ENCODE measurements at regions not wholly inside any gene's neighbourhood (a gene's known extent, or its start where the extent isn't known, plus 50 kb on each side); places are given as distances from the start of the nearest gene placed in this dataset.

GRCh38 chr20:24892522-24892921 lies 56.5 kb upstream of the CST7 start:
- H2BK15ac ChIP-seq (ENCODE audit: low read length) = no peak overlapping the region
- H2BK120ac ChIP-seq (ENCODE audit: low read depth, low read length) = no peak overlapping the region
- H3K4me3 ChIP-seq (ENCODE audit: low read length in 2 of 2) = no peak overlapping the region
- peak overlapping the region; percentile 19 for H3K18ac ChIP-seq (ENCODE audit: low read length)
- no peaks in the 10 kb centered on the region for H3K27me3 ChIP-seq (ENCODE audit: control insufficient read depth in 3 of 3, insufficient read depth in 3 of 3, low read depth in 1 of 3, low read length in 3 of 3)
- no peaks in the 10 kb centered on the region for H3K4me1 ChIP-seq (ENCODE audit: control insufficient read depth in 2 of 2, insufficient read depth in 1 of 2, low read depth in 1 of 2, low read length in 2 of 2)
- no peaks in the 10 kb centered on the region for H3K79me1 ChIP-seq (ENCODE audit: low read depth, low read length)
- H3K4ac ChIP-seq (ENCODE audit: low read length) = no peak overlapping the region
- H3K27ac ChIP-seq (replicated peaks; ENCODE audit: low read length) = no peak overlapping the region
- DNase-seq (ENCODE audit: low spot score) = no peak
- H3K4me2 ChIP-seq (ENCODE audit: insufficient read depth, low read length, poor library complexity, severe bottlenecking) = no peak overlapping the region
- no peak overlapping the region for H4K8ac ChIP-seq (ENCODE audit: low read depth, low read length)
- no peak overlapping the region for H2BK5ac ChIP-seq (ENCODE audit: low read length)
- H3K36me3 ChIP-seq (replicated peaks in 1 of 2; ENCODE audit: control insufficient read depth in 2 of 2, insufficient read depth in 2 of 2, low read length in 2 of 2) = no peaks in the 10 kb centered on the region
- H2AK5ac ChIP-seq (ENCODE audit: low read depth, low read length) = no peak overlapping the region
- no CpG with 5 or more reads among the region's 11 CpGs for WGBS, 2 donors (ENCODE audit: extremely low coverage in 2 of 2, insufficient read length in 2 of 2, insufficient replicate concordance in 1 of 2)
- no peak overlapping the region for H3K23ac ChIP-seq (ENCODE audit: low read depth, low read length, poor library complexity)
- no peak overlapping the region for H2BK12ac ChIP-seq (ENCODE audit: low read length)
- no peak overlapping the region for H4K91ac ChIP-seq (ENCODE audit: low read depth, low read length, poor library complexity)
- H3K9me3 ChIP-seq (replicated peaks in 1 of 2; ENCODE audit: control insufficient read depth in 2 of 2, insufficient read depth in 1 of 2, low read depth in 1 of 2, low read length in 2 of 2) = peaks cover 0 to 3% of the 10 kb centered on the region in 2 donors
- H3K9ac ChIP-seq (ENCODE audit: low read depth, low read length, poor library complexity) = no peak overlapping the region
- no peak overlapping the region for H2AFZ ChIP-seq (ENCODE audit: low read length)
- H3K14ac ChIP-seq (ENCODE audit: low read length) = no peak overlapping the region

- no peak overlapping the region for H3K23ac ChIP-seq (ENCODE audit: low read depth, low read length, poor library complexity)
- H3K4me3 ChIP-seq (ENCODE audit: low read length in 2 of 2) = no peak overlapping the region
- no peak overlapping the region for H4K8ac ChIP-seq (ENCODE audit: low read depth, low read length)
- H3K14ac ChIP-seq (ENCODE audit: low read length) = no peak overlapping the region
- H4K91ac ChIP-seq (ENCODE audit: low read depth, low read length, poor library complexity) = no peak overlapping the region
- no CpG with 5 or more reads among the region's 10 CpGs for WGBS, 2 donors (ENCODE audit: extremely low coverage in 2 of 2, insufficient read length in 2 of 2, insufficient replicate concordance in 1 of 2)
- H3K4me2 ChIP-seq (ENCODE audit: insufficient read depth, low read length, poor library complexity, severe bottlenecking) = no peak overlapping the region
- H3K9ac ChIP-seq (ENCODE audit: low read depth, low read length, poor library complexity) = no peak overlapping the region
- no peaks in the 10 kb centered on the region for H3K79me1 ChIP-seq (ENCODE audit: low read depth, low read length)
- no peak overlapping the region for H2BK12ac ChIP-seq (ENCODE audit: low read length)
- H2BK5ac ChIP-seq (ENCODE audit: low read length) = no peak overlapping the region
- no peaks in the 10 kb centered on the region for H3K36me3 ChIP-seq (replicated peaks in 1 of 2; ENCODE audit: control insufficient read depth in 2 of 2, insufficient read depth in 2 of 2, low read length in 2 of 2)
- no peak overlapping the region for H2AFZ ChIP-seq (ENCODE audit: low read length)
- H3K27ac ChIP-seq (replicated peaks; ENCODE audit: low read length) = no peak overlapping the region
- DNase-seq (ENCODE audit: low spot score) = no peak
- H2AK5ac ChIP-seq (ENCODE audit: low read depth, low read length) = no peak overlapping the region
- H3K27me3 ChIP-seq (ENCODE audit: control insufficient read depth in 3 of 3, insufficient read depth in 3 of 3, low read depth in 1 of 3, low read length in 3 of 3) = no peaks in the 10 kb centered on the region
- no peak overlapping the region for H3K18ac ChIP-seq (ENCODE audit: low read length)
- no peak overlapping the region for H2BK120ac ChIP-seq (ENCODE audit: low read depth, low read length)
- H2BK15ac ChIP-seq (ENCODE audit: low read length) = no peak overlapping the region
- H3K4ac ChIP-seq (ENCODE audit: low read length) = no peak overlapping the region
- no peaks in the 10 kb centered on the region for H3K4me1 ChIP-seq (ENCODE audit: control insufficient read depth in 2 of 2, insufficient read depth in 1 of 2, low read depth in 1 of 2, low read length in 2 of 2)
- H3K9me3 ChIP-seq (replicated peaks in 1 of 2; ENCODE audit: control insufficient read depth in 2 of 2, insufficient read depth in 1 of 2, low read depth in 1 of 2, low read length in 2 of 2) = peaks cover 0 to 3% of the 10 kb centered on the region in 2 donors
Measured at GRCh38 chr20:24892931-24893330, 56.1 kb upstream of the CST7 start.

GRCh38 chr20:24894488-24894887 lies 54.6 kb upstream of the CST7 start:
- Histone ChIP-seq H3K4me1 (ENCODE audit: control insufficient read depth in 2 of 2, insufficient read depth in 1 of 2, low read depth in 1 of 2, low read length in 2 of 2) (no peaks in the 10 kb centered on the region), H3K79me1 (ENCODE audit: low read depth, low read length) (peaks cover 1% of the 10 kb centered on the region), H3K18ac (ENCODE audit: low read length) (no peak overlapping the region), H2AK5ac (ENCODE audit: low read depth, low read length) (no peak overlapping the region), H3K23ac (ENCODE audit: low read depth, low read length, poor library complexity) (no peak overlapping the region), H3K27me3 (ENCODE audit: control insufficient read depth in 3 of 3, insufficient read depth in 3 of 3, low read depth in 1 of 3, low read length in 3 of 3) (no peaks in the 10 kb centered on the region), H2AFZ (ENCODE audit: low read length) (no peak overlapping the region), H2BK5ac (ENCODE audit: low read length) (no peak overlapping the region), H3K9me3 (replicated peaks in 1 of 2; ENCODE audit: control insufficient read depth in 2 of 2, insufficient read depth in 1 of 2, low read depth in 1 of 2, low read length in 2 of 2) (peaks cover 1 to 13% of the 10 kb centered on the region in 2 donors), H3K14ac (ENCODE audit: low read length) (no peak overlapping the region), H4K8ac (ENCODE audit: low read depth, low read length) (no peak overlapping the region), H2BK120ac (ENCODE audit: low read depth, low read length) (no peak overlapping the region), H4K91ac (ENCODE audit: low read depth, low read length, poor library complexity) (no peak overlapping the region), H2BK15ac (ENCODE audit: low read length) (no peak overlapping the region), H3K4me2 (ENCODE audit: insufficient read depth, low read length, poor library complexity, severe bottlenecking) (no peak overlapping the region), H3K4ac (ENCODE audit: low read length) (no peak overlapping the region), H3K9ac (ENCODE audit: low read depth, low read length, poor library complexity) (no peak overlapping the region), H3K27ac (replicated peaks; ENCODE audit: low read length) (no peak overlapping the region), H3K36me3 (replicated peaks in 1 of 2; ENCODE audit: control insufficient read depth in 2 of 2, insufficient read depth in 2 of 2, low read length in 2 of 2) (no peaks in the 10 kb centered on the region), H3K4me3 (ENCODE audit: low read length in 2 of 2) (no peak overlapping the region), H2BK12ac (ENCODE audit: low read length) (no peak overlapping the region)
- no CpG with 5 or more reads among the region's 4 CpGs for WGBS, 2 donors (ENCODE audit: extremely low coverage in 2 of 2, insufficient read length in 2 of 2, insufficient replicate concordance in 1 of 2)
- no peak for DNase-seq (ENCODE audit: low spot score)

GRCh38 chr20:24894967-24895366 lies 54.1 kb upstream of the CST7 start:
- Histone ChIP-seq H3K4me2 (ENCODE audit: insufficient read depth, low read length, poor library complexity, severe bottlenecking) (no peak overlapping the region), H2AFZ (ENCODE audit: low read length) (no peak overlapping the region), H3K4me1 (ENCODE audit: control insufficient read depth in 2 of 2, insufficient read depth in 1 of 2, low read depth in 1 of 2, low read length in 2 of 2) (no peaks in the 10 kb centered on the region), H3K27ac (replicated peaks; ENCODE audit: low read length) (no peak overlapping the region), H3K4me3 (ENCODE audit: low read length in 2 of 2) (no peak overlapping the region), H4K8ac (ENCODE audit: low read depth, low read length) (no peak overlapping the region), H3K9me3 (replicated peaks in 1 of 2; ENCODE audit: control insufficient read depth in 2 of 2, insufficient read depth in 1 of 2, low read depth in 1 of 2, low read length in 2 of 2) (peaks cover 6 to 17% of the 10 kb centered on the region in 2 donors), H4K91ac (ENCODE audit: low read depth, low read length, poor library complexity) (no peak overlapping the region), H2BK5ac (ENCODE audit: low read length) (no peak overlapping the region), H3K14ac (ENCODE audit: low read length) (no peak overlapping the region), H2BK120ac (ENCODE audit: low read depth, low read length) (no peak overlapping the region), H2AK5ac (ENCODE audit: low read depth, low read length) (no peak overlapping the region), H3K23ac (ENCODE audit: low read depth, low read length, poor library complexity) (no peak overlapping the region), H3K27me3 (ENCODE audit: control insufficient read depth in 3 of 3, insufficient read depth in 3 of 3, low read depth in 1 of 3, low read length in 3 of 3) (no peaks in the 10 kb centered on the region), H3K9ac (ENCODE audit: low read depth, low read length, poor library complexity) (no peak overlapping the region), H3K79me1 (ENCODE audit: low read depth, low read length) (peaks cover 1% of the 10 kb centered on the region), H3K18ac (ENCODE audit: low read length) (no peak overlapping the region), H2BK15ac (ENCODE audit: low read length) (no peak overlapping the region), H3K4ac (ENCODE audit: low read length) (no peak overlapping the region), H2BK12ac (ENCODE audit: low read length) (no peak overlapping the region), H3K36me3 (replicated peaks in 1 of 2; ENCODE audit: control insufficient read depth in 2 of 2, insufficient read depth in 2 of 2, low read length in 2 of 2) (no peaks in the 10 kb centered on the region)
- no CpG with 5 or more reads among the region's 1 CpG for WGBS, 2 donors (ENCODE audit: extremely low coverage in 2 of 2, insufficient read length in 2 of 2, insufficient replicate concordance in 1 of 2)
- no peak for DNase-seq (ENCODE audit: low spot score)
